ENCODE measurements at regions not wholly inside any gene's neighbourhood (a gene's known extent, or its start where the extent isn't known, plus 50 kb on each side); places are given as distances from the start of the nearest gene placed in this dataset.

DNA sequence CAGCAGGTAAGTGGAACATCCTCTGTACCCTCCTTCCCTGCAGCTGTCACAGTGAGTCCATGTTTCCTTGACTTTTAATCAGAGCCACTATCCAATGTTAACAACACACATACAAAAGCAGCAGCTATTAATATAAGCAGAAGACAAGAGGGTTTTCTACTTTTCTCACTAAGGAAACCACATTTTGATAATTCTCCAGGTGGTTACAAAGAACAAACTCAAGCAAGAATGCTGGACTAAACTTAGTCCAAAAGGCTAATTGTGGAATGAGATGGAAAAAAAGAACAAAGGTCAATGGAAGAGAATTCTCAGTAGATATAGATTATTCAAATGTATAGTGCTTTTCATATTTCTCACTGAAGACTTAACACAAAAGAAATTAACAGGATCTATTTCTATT lies 176.9 kb upstream of the SLC39A10 start:
- H3K36me3 Mint-ChIP-seq (ENCODE audit: low read depth) = no peaks in the 10 kb centered on the region
- H3K4me3 Mint-ChIP-seq = no peak overlapping the region
- H3K9me3 Mint-ChIP-seq = no peaks in the 10 kb centered on the region
- peaks cover 4% of the 10 kb centered on the region for H3K4me1 Mint-ChIP-seq
- DNase-seq = no peak
- TF ChIP-seq, protein P1, sequence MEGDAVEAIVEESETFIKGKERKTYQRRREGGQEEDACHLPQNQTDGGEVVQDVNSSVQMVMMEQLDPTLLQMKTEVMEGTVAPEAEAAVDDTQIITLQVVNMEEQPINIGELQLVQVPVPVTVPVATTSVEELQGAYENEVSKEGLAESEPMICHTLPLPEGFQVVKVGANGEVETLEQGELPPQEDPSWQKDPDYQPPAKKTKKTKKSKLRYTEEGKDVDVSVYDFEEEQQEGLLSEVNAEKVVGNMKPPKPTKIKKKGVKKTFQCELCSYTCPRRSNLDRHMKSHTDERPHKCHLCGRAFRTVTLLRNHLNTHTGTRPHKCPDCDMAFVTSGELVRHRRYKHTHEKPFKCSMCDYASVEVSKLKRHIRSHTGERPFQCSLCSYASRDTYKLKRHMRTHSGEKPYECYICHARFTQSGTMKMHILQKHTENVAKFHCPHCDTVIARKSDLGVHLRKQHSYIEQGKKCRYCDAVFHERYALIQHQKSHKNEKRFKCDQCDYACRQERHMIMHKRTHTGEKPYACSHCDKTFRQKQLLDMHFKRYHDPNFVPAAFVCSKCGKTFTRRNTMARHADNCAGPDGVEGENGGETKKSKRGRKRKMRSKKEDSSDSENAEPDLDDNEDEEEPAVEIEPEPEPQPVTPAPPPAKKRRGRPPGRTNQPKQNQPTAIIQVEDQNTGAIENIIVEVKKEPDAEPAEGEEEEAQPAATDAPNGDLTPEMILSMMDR (IDR thresholded peaks at IDR 0.05) = no peak
- H3K27ac Mint-ChIP-seq = no peak overlapping the region
- peaks cover 6% of the 10 kb centered on the region for H3K27me3 Mint-ChIP-seq (ENCODE audit: low read depth, poor library complexity)

DNA sequence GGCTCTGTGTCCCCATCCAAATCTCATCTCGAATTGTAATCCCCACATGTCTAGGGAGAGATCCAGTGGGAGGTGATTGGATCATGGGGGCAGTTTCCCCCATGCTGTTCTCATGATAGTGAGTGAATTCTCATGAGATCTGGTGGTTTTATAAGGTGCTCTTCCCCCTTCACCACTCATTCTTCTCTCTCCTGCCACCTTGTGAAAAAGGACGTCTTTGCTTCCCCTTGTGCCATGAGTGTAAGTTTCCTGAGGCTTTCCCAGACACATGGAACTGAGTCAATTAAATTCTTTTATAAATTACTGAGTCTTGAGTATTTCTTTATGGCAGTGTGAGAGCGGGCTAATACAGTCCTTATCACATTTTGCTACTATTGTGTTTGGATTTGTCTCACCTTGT lies 177.6 kb upstream of the SLC39A10 start:
- peaks cover 6% of the 10 kb centered on the region for H3K27me3 Mint-ChIP-seq (ENCODE audit: low read depth, poor library complexity)
- H3K4me3 Mint-ChIP-seq = no peak overlapping the region
- no peaks in the 10 kb centered on the region for H3K36me3 Mint-ChIP-seq (ENCODE audit: low read depth)
- H3K9me3 Mint-ChIP-seq = no peaks in the 10 kb centered on the region
- H3K27ac Mint-ChIP-seq = no peak overlapping the region
- DNase-seq = no peak
- TF ChIP-seq, protein P1 (IDR thresholded peaks at IDR 0.05) = no peak
- peaks cover 4% of the 10 kb centered on the region for H3K4me1 Mint-ChIP-seq

DNA sequence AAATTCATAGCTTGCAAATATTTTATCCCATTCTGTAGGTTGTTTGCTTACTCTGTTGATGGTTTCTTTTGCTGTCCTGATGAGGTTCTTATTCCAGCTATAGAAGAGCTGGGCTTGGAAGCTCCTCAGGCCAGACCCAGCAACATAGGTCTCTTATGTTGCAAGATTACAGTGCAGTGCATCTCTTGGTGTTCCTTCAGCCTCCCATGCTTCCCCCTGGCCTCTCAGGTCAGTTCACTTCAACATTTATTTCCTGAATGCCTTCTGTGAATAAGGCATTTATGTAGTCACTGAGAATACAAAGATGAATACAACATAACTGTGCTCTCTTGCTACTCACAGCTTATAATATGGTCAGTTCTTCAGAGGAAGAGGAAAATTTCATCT lies 179.0 kb upstream of the SLC39A10 start:
- H3K27me3 Mint-ChIP-seq (ENCODE audit: low read depth, poor library complexity) = peaks cover 6% of the 10 kb centered on the region
- DNase-seq = no peak
- H3K9me3 Mint-ChIP-seq = no peaks in the 10 kb centered on the region
- TF ChIP-seq, protein P1 (IDR thresholded peaks at IDR 0.05) = no peak
- H3K27ac Mint-ChIP-seq = no peak overlapping the region
- no peaks in the 10 kb centered on the region for H3K36me3 Mint-ChIP-seq (ENCODE audit: low read depth)
- H3K4me1 Mint-ChIP-seq = peaks cover 4% of the 10 kb centered on the region
- no peak overlapping the region for H3K4me3 Mint-ChIP-seq

DNA sequence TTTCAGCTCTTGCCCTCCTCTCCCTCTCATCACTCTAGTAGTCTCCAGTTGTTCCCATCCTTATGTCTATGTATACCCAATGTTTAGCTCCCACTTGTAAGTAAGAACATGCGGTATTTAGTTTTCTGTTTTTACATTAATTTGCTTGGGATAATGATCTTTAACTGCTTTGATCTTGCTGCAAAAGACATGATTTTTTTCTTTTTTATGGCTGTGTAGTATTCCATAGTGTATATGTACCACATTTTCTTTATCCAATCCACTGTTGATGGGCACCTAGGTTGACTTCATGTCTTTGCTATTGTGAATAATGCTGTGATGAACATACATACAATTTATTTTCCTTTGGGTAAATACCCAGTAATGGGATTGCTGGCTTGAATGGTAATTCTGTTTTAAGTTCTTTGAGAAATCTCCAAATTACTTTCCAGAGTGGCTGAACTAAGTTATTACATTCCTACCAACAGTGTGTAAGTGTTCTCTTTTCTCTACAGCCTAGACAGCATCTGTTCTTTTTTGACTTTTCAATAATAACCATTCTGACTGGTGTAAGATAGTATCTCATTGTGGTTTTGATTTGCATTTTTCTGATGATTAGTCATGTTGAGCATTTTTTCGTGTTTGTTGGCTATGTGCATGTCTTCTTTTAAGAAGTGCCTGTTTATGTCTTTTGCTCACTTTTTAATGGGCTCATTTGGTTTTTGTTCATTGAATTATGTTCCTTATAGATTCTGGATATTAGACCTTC lies 179.6 kb upstream of the SLC39A10 start:
- TF ChIP-seq, protein P1 (IDR thresholded peaks at IDR 0.05) = no peak
- no peak overlapping the region for H3K4me3 Mint-ChIP-seq
- H3K36me3 Mint-ChIP-seq (ENCODE audit: low read depth) = no peaks in the 10 kb centered on the region
- H3K27ac Mint-ChIP-seq = no peak overlapping the region
- no peaks in the 10 kb centered on the region for H3K9me3 Mint-ChIP-seq
- peaks cover 4% of the 10 kb centered on the region for H3K4me1 Mint-ChIP-seq
- DNase-seq = no peak
- peaks cover 6% of the 10 kb centered on the region for H3K27me3 Mint-ChIP-seq (ENCODE audit: low read depth, poor library complexity)

DNA sequence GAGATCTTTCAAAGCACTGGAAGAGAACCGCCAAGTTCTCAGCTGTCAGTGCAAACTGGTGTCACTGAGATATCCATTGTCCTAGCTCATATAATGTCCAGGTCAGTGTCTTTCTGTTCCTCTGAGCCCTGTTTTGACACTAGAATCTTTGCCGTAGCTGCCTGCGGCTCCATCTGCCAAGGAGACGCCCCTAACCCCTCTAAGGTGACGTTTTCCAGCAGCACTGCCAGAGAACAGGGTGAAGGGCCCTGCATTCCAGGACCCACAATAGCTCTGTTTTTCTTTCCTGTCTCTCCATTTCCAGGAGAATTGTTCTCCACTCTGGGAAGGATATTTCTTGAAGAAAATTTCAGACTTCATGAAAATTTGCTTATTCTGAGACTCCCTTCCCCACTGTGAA lies 181.7 kb upstream of the SLC39A10 start:
- no peak for DNase-seq
- peak overlapping the region; percentile 29 for H3K27ac Mint-ChIP-seq
- H3K9me3 Mint-ChIP-seq = no peaks in the 10 kb centered on the region
- no peak overlapping the region for H3K4me3 Mint-ChIP-seq
- no peaks in the 10 kb centered on the region for H3K36me3 Mint-ChIP-seq (ENCODE audit: low read depth)
- peaks cover 4% of the 10 kb centered on the region for H3K4me1 Mint-ChIP-seq
- TF ChIP-seq, protein P1 (IDR thresholded peaks at IDR 0.05) = no peak
- peaks cover 6% of the 10 kb centered on the region for H3K27me3 Mint-ChIP-seq (ENCODE audit: low read depth, poor library complexity)

DNA sequence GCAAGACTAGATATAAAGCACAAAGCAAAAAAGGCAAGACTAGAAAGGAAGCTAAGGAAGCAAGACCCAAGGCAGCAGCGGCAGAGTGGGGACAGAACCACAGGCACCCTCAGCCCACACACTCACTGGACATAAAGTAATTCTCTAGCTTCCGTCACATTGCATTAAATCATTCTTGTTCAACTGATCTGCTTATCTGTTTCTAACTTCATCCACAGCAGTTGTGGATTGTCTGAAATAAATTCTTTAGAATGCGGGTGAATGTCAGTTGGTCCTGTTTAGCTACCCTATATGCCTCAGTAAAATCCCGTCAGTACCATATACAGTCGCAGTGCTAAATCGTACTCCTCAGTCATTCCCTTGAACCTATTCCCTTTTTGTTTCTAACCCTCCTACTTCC lies 183.2 kb upstream of the SLC39A10 start:
- TF ChIP-seq, protein P1 (IDR thresholded peaks at IDR 0.05) = no peak
- H3K4me3 Mint-ChIP-seq = no peak overlapping the region
- no peak overlapping the region for H3K27ac Mint-ChIP-seq
- DNase-seq = no peak
- H3K36me3 Mint-ChIP-seq (ENCODE audit: low read depth) = no peaks in the 10 kb centered on the region
- H3K9me3 Mint-ChIP-seq = no peaks in the 10 kb centered on the region
- H3K4me1 Mint-ChIP-seq = peaks cover 4% of the 10 kb centered on the region
- H3K27me3 Mint-ChIP-seq (ENCODE audit: low read depth, poor library complexity) = no peaks in the 10 kb centered on the region
